ENCODE measurements at regions not wholly inside any gene's neighbourhood (a gene's known extent, or its start where the extent isn't known, plus 50 kb on each side); places are given as distances from the start of the nearest gene placed in this dataset.

GRCh38 chr16:13633391-13633861 lies 286.5 kb upstream of the ERCC4 start:
- TF ChIP-seq CTCF (tag by site-specific recombination; IDR thresholded peaks at IDR 0.05) (no peak), HIC1 (tag by site-specific recombination; IDR thresholded peaks at IDR 0.05) (no peak), ZNF426 (tag by site-specific recombination; IDR thresholded peaks at IDR 0.05) (no peak)
